ENCODE measurements at regions not wholly inside any gene's neighbourhood (a gene's known extent, or its start where the extent isn't known, plus 50 kb on each side); places are given as distances from the start of the nearest gene placed in this dataset.

DNA sequence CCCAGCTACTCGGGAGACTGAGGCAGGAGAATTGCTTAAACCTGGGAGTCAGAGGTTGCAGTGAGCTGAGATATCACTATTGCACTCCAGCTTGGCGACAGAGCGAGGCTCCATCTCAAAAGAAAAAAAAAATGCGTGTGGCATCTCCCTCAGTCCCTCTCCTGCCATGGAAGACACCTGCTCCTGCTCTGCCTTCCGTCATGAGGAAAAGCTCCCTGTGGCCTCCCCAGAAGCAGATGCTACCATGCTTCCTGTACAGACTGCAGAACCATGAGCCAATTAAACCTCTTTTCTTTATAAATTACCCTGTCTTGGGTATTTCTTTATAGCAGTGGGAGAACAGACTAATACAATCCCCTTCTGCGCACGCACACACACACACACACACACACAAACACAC lies 249.4 kb downstream of the MN1 start:
- TF ChIP-seq OSR1 (CRISPR knock-in tag; IDR thresholded peaks at IDR 0.05) (no peak), ZC3H10 (CRISPR knock-in tag; IDR thresholded peaks at IDR 0.05) (no peak), SNAI2 (CRISPR knock-in tag; IDR thresholded peaks at IDR 0.05) (no peak), ARNTL (CRISPR knock-in tag; IDR thresholded peaks at IDR 0.05; ENCODE audit: borderline replicate concordance, low read depth) (no peak), PPARA (CRISPR knock-in tag; IDR thresholded peaks at IDR 0.05; ENCODE audit: borderline replicate concordance) (no peak)
- TF ChIP-seq, protein P1, sequence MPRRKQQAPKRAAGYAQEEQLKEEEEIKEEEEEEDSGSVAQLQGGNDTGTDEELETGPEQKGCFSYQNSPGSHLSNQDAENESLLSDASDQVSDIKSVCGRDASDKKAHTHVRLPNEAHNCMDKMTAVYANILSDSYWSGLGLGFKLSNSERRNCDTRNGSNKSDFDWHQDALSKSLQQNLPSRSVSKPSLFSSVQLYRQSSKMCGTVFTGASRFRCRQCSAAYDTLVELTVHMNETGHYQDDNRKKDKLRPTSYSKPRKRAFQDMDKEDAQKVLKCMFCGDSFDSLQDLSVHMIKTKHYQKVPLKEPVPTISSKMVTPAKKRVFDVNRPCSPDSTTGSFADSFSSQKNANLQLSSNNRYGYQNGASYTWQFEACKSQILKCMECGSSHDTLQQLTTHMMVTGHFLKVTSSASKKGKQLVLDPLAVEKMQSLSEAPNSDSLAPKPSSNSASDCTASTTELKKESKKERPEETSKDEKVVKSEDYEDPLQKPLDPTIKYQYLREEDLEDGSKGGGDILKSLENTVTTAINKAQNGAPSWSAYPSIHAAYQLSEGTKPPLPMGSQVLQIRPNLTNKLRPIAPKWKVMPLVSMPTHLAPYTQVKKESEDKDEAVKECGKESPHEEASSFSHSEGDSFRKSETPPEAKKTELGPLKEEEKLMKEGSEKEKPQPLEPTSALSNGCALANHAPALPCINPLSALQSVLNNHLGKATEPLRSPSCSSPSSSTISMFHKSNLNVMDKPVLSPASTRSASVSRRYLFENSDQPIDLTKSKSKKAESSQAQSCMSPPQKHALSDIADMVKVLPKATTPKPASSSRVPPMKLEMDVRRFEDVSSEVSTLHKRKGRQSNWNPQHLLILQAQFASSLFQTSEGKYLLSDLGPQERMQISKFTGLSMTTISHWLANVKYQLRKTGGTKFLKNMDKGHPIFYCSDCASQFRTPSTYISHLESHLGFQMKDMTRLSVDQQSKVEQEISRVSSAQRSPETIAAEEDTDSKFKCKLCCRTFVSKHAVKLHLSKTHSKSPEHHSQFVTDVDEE (CRISPR knock-in tag; IDR thresholded peaks at IDR 0.05): no peak
- TF ChIP-seq, protein P2, sequence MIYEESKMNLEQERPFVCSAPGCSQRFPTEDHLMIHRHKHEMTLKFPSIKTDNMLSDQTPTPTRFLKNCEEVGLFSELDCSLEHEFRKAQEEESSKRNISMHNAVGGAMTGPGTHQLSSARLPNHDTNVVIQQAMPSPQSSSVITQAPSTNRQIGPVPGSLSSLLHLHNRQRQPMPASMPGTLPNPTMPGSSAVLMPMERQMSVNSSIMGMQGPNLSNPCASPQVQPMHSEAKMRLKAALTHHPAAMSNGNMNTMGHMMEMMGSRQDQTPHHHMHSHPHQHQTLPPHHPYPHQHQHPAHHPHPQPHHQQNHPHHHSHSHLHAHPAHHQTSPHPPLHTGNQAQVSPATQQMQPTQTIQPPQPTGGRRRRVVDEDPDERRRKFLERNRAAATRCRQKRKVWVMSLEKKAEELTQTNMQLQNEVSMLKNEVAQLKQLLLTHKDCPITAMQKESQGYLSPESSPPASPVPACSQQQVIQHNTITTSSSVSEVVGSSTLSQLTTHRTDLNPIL (CRISPR knock-in tag; IDR thresholded peaks at IDR 0.05; ENCODE audit: low read depth): no peak
- no peak for ATAC-seq

DNA sequence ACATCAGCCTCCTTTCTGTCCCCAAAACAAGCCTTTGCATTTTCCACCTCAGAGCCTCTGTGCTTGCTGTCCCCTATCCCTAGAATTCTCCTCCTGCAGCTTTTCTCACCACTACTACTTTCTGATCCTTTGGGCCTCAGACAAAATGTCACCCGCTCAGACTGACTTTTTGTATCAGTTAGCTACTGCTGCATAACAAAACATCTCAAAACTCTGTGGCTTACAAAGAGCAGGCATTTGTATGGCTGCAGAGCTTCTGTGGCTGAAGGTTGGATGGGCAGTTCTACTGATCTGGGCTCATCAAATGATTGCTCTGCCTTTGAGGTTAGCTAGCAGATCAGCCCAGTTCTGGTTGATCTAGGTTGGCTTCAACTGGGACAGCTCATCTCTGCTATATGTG lies 248.7 kb downstream of the MN1 start:
- ATAC-seq: no peak
- TF ChIP-seq ESRRG (CRISPR knock-in tag; IDR thresholded peaks at IDR 0.05) (no peak), ZNF70 (CRISPR knock-in tag; IDR thresholded peaks at IDR 0.05) (no peak), BACH2 (CRISPR knock-in tag; IDR thresholded peaks at IDR 0.05; ENCODE audit: borderline replicate concordance) (no peak), TOX (CRISPR knock-in tag; IDR thresholded peaks at IDR 0.05; ENCODE audit: borderline replicate concordance) (no peak), ZNF565 (CRISPR knock-in tag; conservative IDR thresholded peaks at IDR 0.05; ENCODE audit: low read depth) (no peak), SNAI2 (CRISPR knock-in tag; IDR thresholded peaks at IDR 0.05) (no peak), OSR1 (CRISPR knock-in tag; IDR thresholded peaks at IDR 0.05) (no peak), ZNF8 (CRISPR knock-in tag; IDR thresholded peaks at IDR 0.05) (no peak), TCF4 (CRISPR knock-in tag; IDR thresholded peaks at IDR 0.05; ENCODE audit: borderline replicate concordance) (no peak), ARNTL (CRISPR knock-in tag; IDR thresholded peaks at IDR 0.05; ENCODE audit: borderline replicate concordance, low read depth) (no peak), ZC3H10 (CRISPR knock-in tag; IDR thresholded peaks at IDR 0.05) (no peak), PPARA (CRISPR knock-in tag; IDR thresholded peaks at IDR 0.05; ENCODE audit: borderline replicate concordance) (no peak), CSDC2 (CRISPR knock-in tag; IDR thresholded peaks at IDR 0.05) (no peak), GLIS3 (CRISPR knock-in tag; IDR thresholded peaks at IDR 0.05) (no peak), RARB (CRISPR knock-in tag; IDR thresholded peaks at IDR 0.05) (no peak), ZFP3 (CRISPR knock-in tag; IDR thresholded peaks at IDR 0.05) (no peak)
- TF ChIP-seq, protein P1 (CRISPR knock-in tag; IDR thresholded peaks at IDR 0.05): no peak
- TF ChIP-seq, protein P2 (CRISPR knock-in tag; IDR thresholded peaks at IDR 0.05; ENCODE audit: low read depth): no peak
- TF ChIP-seq, protein P3, sequence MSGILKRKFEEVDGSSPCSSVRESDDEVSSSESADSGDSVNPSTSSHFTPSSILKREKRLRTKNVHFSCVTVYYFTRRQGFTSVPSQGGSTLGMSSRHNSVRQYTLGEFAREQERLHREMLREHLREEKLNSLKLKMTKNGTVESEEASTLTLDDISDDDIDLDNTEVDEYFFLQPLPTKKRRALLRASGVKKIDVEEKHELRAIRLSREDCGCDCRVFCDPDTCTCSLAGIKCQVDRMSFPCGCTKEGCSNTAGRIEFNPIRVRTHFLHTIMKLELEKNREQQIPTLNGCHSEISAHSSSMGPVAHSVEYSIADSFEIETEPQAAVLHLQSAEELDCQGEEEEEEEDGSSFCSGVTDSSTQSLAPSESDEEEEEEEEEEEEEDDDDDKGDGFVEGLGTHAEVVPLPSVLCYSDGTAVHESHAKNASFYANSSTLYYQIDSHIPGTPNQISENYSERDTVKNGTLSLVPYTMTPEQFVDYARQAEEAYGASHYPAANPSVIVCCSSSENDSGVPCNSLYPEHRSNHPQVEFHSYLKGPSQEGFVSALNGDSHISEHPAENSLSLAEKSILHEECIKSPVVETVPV (CRISPR knock-in tag; IDR thresholded peaks at IDR 0.05): no peak
- TF ChIP-seq, protein P4, sequence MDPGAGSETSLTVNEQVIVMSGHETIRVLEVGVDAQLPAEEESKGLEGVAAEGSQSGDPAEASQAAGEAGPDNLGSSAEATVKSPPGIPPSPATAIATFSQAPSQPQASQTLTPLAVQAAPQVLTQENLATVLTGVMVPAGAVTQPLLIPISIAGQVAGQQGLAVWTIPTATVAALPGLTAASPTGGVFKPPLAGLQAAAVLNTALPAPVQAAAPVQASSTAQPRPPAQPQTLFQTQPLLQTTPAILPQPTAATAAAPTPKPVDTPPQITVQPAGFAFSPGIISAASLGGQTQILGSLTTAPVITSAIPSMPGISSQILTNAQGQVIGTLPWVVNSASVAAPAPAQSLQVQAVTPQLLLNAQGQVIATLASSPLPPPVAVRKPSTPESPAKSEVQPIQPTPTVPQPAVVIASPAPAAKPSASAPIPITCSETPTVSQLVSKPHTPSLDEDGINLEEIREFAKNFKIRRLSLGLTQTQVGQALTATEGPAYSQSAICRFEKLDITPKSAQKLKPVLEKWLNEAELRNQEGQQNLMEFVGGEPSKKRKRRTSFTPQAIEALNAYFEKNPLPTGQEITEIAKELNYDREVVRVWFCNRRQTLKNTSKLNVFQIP (CRISPR knock-in tag; IDR thresholded peaks at IDR 0.05; ENCODE audit: borderline replicate concordance, low read depth): no peak
